GM12878 (cell line): ENCODE measurements at regions not wholly inside any gene's neighbourhood (a gene's known extent, or its start where the extent isn't known, plus 50 kb on each side); places are given as distances from the start of the nearest gene placed in this dataset.

ENCODE experiments used
- ATAC-seq: fragments of 200-7000 bp; cut with Tn5 transposase; 3 replicates; pipeline ENCODE4 v1.9.1; 2020; ENCODE audit warnings: mild to moderate bottlenecking, moderate library complexity
- BruUV-seq: library from RNA; stranded (reverse); fragments of 400-500 nt; replicated peaks from 2 replicates; lab custom pipeline; 2021; lab: Mats Ljungman, UMichigan
- CTCF ChIA-PET: fragments of 300-600 bp; sonication (Branson Sonifier 250); formaldehyde crosslinking; extraction: SDS; loops from one replicate; lab custom pipeline; 2021; ENCODE audit warnings: inconsistent platforms; lab: Yijun Ruan, JAX
- POLR2A ChIA-PET: fragments of 350-600 bp; formaldehyde crosslinking; extraction: SDS; loops from one replicate; lab custom pipeline; 2021; ENCODE audit warnings: inconsistent platforms; lab: Charles Lee
- RAD21 ChIA-PET: fragments of 300-600 bp; sonication (Branson Sonifier 250); formaldehyde crosslinking; loops from one replicate; lab custom pipeline; 2023; ENCODE audit warnings: antibody characterized with exemption; ENCODE audit not compliant: unreplicated experiment; lab: Charles Lee
- SMC1A ChIA-PET: fragments of 300-600 bp; sonication (Branson Sonifier 250); formaldehyde crosslinking; loops from one replicate; lab custom pipeline; 2023; ENCODE audit not compliant: unreplicated experiment, uncharacterized antibody; lab: Charles Lee
- DNase-seq: peaks from one replicate; pipeline ENCODE4 v3.0.0-alpha.2; 2011; ENCODE audit warnings: low read depth, low spot score
- FAIRE-seq: peaks from 3 replicates; lab custom pipeline; 2011; peaks lifted over from hg19 to GRCh38; lab: Jason Lieb, UNC
- H2AFZ ChIP-seq: 2 replicates; pipeline ENCODE4 v1.6.0; 2011; ENCODE audit warnings: low read depth, low read length, control low read depth; ENCODE audit not compliant: control insufficient read depth
- H3K27ac ChIP-seq: 2 replicates; pipeline ENCODE4 v1.5.1; 2011; ENCODE audit warnings: control low read depth; ENCODE audit not compliant: control insufficient read depth, insufficient read depth
- H3K27me3 ChIP-seq, 2 experiments: replicated peaks in 1 of 2; 2 replicates each; pipeline versions ENCODE4 v1.6.0 to v1.6.1; 2011; ENCODE audit warnings: low read length in 1 of 2; ENCODE audit not compliant: control insufficient read depth in 2 of 2, insufficient read depth in 2 of 2
- H3K36me3 ChIP-seq, 2 experiments: 2 replicates each; pipeline ENCODE4 v1.5.1; 2011; ENCODE audit warnings: low read length in 1 of 2; ENCODE audit not compliant: control insufficient read depth in 2 of 2, insufficient read depth in 2 of 2
- H3K4me1 ChIP-seq: 2 replicates; pipeline ENCODE4 v1.6.1; 2011; ENCODE audit warnings: mild to moderate bottlenecking, low read length, moderate library complexity, mixed read lengths; ENCODE audit not compliant: control insufficient read depth, insufficient read depth
- H3K4me2 ChIP-seq: 2 replicates; pipeline ENCODE4 v1.6.0; 2011; ENCODE audit warnings: control low read depth; ENCODE audit not compliant: control insufficient read depth, insufficient read depth
- H3K4me3 ChIP-seq: fragments of 200-600 bp; sonication (generic); 2 replicates; pipeline ENCODE4 v1.5.1; 2016
- H3K79me2 ChIP-seq: 2 replicates; pipeline ENCODE4 v1.6.0; 2011; ENCODE audit warnings: low read length; ENCODE audit not compliant: control insufficient read depth, insufficient read depth
- H3K9ac ChIP-seq: 2 replicates; pipeline ENCODE4 v1.8.0; 2011; ENCODE audit warnings: low read length, control low read depth, mixed read lengths; ENCODE audit not compliant: control insufficient read depth, insufficient read depth
- H3K9me3 ChIP-seq: replicated peaks from 3 replicates; pipeline ENCODE4 v1.5.1; 2011; ENCODE audit warnings: mild to moderate bottlenecking, low read length; ENCODE audit not compliant: control insufficient read depth, insufficient read depth
- H4K20me1 ChIP-seq: 2 replicates; pipeline ENCODE4 v1.6.0; 2011; ENCODE audit not compliant: control insufficient read depth, insufficient read depth
- CREM ChIP-seq: IDR thresholded peaks from 2 replicates; pipeline ENCODE4 v1.6.1; 2014; ENCODE audit warnings: antibody characterized with exemption, low read depth
- FOXM1 ChIP-seq: IDR thresholded peaks from 2 replicates; pipeline ENCODE4 v1.6.1; 2012; ENCODE audit warnings: low read depth, mild to moderate bottlenecking, inconsistent platforms, low read length, moderate library complexity
- KLF5 ChIP-seq: fragments of 450-650 bp; IDR thresholded peaks from 2 replicates; pipeline ENCODE4 v1.6.1; 2014; ENCODE audit warnings: mild to moderate bottlenecking; ENCODE audit not compliant: partially characterized antibody
- SUZ12 ChIP-seq: fragments of 200-600 bp; sonication (generic); IDR thresholded peaks from one replicate; pipeline ENCODE4 v1.6.1; 2018; ENCODE audit warnings: antibody characterized with exemption, mild to moderate bottlenecking; ENCODE audit not compliant: unreplicated experiment
- WGBS: methylation state at CpG from one replicate; pipeline ENCODE4 v1.1.6; 2016; ENCODE audit warnings: low lambda C conversion rate; ENCODE audit not compliant: insufficient replicate concordance, insufficient coverage; ENCODE audit errors: missing lambda C conversion rate; 5-methylcytosine and 5-hydroxymethylcytosine counted together
- in situ Hi-C: fragments of 300-500 bp; cut with MboI; formaldehyde crosslinking; loops from 9 replicates; pipeline ENCODE4 v1.14.3; 2018; ENCODE audit warnings: mixed read lengths
- intact Hi-C: fragments of 100-400 bp; cut with micrococcal nuclease; formaldehyde crosslinking; loops from one replicate; pipeline ENCODE4 v1.14.2; 2022; ENCODE audit not compliant: unreplicated experiment
- TF ChIP-seq, protein P1 (sequence below): IDR thresholded peaks from 2 replicates; pipeline ENCODE4 v1.6.1; 2011; ENCODE audit warnings: borderline replicate concordance, low read depth, mild to moderate bottlenecking, moderate library complexity, low read length; ENCODE audit not compliant: insufficient read depth, poor library complexity, severe bottlenecking
- TF ChIP-seq, protein P2 (sequence below): fragments of 450-650 bp; IDR thresholded peaks from 2 replicates; pipeline ENCODE4 v1.6.1; 2017; ENCODE audit warnings: mild to moderate bottlenecking, low read depth, inconsistent platforms; ENCODE audit not compliant: poor library complexity, severe bottlenecking
- TF ChIP-seq, protein P3 (sequence below): fragments of 450-650 bp; IDR thresholded peaks from 2 replicates; pipeline ENCODE4 v1.6.1; 2018; ENCODE audit warnings: mild to moderate bottlenecking, low read depth, moderate library complexity; ENCODE audit not compliant: partially characterized antibody

DNA sequence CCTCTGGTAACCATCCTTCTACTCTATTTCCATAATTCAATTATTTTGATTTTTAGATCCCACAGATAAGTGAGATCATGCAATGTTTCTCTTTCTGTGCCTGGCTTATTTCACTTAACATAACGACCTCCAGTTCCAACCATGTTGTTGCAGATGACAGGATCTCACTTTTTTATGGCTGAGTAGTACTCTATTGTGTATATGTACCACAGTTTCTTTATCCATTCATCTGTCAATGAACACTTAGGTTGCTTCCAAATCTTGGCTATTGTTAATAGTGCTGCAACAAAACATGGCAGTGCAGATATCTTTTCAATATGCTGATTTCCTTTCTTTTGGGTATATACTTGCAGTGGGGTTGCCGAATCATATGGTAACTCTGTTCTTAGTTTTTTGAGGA lies 286.4 kb upstream of the C11orf87 start:
- Histone ChIP-seq H3K27me3 (no peaks in the 10 kb centered on the region), H3K4me2 (no peak overlapping the region), H4K20me1 (no peaks in the 10 kb centered on the region), H2AFZ (no peak overlapping the region), H3K4me3 (no peak overlapping the region), H3K27ac (no peak overlapping the region), H3K79me2 (no peaks in the 10 kb centered on the region), H3K9me3 (no peaks in the 10 kb centered on the region), H3K4me1 (no peaks in the 10 kb centered on the region), H3K9ac (no peak overlapping the region), H3K36me3 (no peaks in the 10 kb centered on the region)
- FAIRE-seq = no peak
- in situ Hi-C loops (no loop called here), intact Hi-C loops (no loop called here)
- TF ChIP-seq CREM (no peak), FOXM1 (no peak), KLF5 (no peak)
- TF ChIP-seq, protein P1, sequence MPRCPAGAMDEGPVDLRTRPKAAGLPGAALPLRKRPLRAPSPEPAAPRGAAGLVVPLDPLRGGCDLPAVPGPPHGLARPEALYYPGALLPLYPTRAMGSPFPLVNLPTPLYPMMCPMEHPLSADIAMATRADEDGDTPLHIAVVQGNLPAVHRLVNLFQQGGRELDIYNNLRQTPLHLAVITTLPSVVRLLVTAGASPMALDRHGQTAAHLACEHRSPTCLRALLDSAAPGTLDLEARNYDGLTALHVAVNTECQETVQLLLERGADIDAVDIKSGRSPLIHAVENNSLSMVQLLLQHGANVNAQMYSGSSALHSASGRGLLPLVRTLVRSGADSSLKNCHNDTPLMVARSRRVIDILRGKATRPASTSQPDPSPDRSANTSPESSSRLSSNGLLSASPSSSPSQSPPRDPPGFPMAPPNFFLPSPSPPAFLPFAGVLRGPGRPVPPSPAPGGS = no peak
- RAD21 ChIA-PET = no interaction called here
- no peak for DNase-seq
- SMC1A ChIA-PET = no interaction called here
- POLR2A ChIA-PET = no interaction called here
- WGBS = 42% methylated on average over 2 of the region's 2 CpGs
- no peak for ATAC-seq
- BruUV-seq = no TSS peak
- CTCF ChIA-PET = no interaction called here

DNA sequence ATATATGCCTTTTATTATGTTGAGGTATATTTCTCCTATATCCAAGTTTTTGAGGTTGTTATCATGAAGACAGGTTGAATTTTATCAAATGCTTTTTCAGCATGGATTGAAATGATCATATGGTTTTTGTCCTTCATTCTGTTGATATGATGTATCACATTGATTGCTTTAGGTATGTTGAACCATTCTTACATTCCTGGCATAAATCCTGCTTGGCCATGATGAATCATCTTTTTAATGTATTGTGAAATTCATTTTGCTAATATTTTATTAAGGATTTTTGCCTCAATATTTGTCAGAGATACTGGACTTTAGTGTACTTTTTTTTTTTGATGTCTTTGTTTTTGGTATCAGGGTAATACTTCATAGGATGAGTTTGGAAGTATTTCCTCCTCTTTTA lies 283.8 kb upstream of the C11orf87 start:
- Histone ChIP-seq H3K79me2 (no peaks in the 10 kb centered on the region), H3K4me1 (no peaks in the 10 kb centered on the region), H3K9me3 (no peaks in the 10 kb centered on the region), H3K27ac (no peak overlapping the region), H2AFZ (no peak overlapping the region), H3K36me3 (no peaks in the 10 kb centered on the region), H4K20me1 (no peaks in the 10 kb centered on the region), H3K27me3 (no peaks in the 10 kb centered on the region), H3K4me3 (no peak overlapping the region), H3K9ac (no peak overlapping the region), H3K4me2 (no peak overlapping the region)
- ChIA-PET RAD21 (no interaction called here), POLR2A (no interaction called here), SMC1A (no interaction called here), CTCF (no interaction called here)
- FAIRE-seq (no peak), ATAC-seq (no peak), DNase-seq (no peak)
- BruUV-seq = no TSS peak
- in situ Hi-C loops = no loop called here
- intact Hi-C loops = no loop called here
- TF ChIP-seq, protein P2, sequence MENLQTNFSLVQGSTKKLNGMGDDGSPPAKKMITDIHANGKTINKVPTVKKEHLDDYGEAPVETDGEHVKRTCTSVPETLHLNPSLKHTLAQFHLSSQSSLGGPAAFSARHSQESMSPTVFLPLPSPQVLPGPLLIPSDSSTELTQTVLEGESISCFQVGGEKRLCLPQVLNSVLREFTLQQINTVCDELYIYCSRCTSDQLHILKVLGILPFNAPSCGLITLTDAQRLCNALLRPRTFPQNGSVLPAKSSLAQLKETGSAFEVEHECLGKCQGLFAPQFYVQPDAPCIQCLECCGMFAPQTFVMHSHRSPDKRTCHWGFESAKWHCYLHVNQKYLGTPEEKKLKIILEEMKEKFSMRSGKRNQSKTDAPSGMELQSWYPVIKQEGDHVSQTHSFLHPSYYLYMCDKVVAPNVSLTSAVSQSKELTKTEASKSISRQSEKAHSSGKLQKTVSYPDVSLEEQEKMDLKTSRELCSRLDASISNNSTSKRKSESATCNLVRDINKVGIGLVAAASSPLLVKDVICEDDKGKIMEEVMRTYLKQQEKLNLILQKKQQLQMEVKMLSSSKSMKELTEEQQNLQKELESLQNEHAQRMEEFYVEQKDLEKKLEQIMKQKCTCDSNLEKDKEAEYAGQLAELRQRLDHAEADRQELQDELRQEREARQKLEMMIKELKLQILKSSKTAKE = no peak
- no peak for TF ChIP-seq SUZ12
- TF ChIP-seq, protein P3, sequence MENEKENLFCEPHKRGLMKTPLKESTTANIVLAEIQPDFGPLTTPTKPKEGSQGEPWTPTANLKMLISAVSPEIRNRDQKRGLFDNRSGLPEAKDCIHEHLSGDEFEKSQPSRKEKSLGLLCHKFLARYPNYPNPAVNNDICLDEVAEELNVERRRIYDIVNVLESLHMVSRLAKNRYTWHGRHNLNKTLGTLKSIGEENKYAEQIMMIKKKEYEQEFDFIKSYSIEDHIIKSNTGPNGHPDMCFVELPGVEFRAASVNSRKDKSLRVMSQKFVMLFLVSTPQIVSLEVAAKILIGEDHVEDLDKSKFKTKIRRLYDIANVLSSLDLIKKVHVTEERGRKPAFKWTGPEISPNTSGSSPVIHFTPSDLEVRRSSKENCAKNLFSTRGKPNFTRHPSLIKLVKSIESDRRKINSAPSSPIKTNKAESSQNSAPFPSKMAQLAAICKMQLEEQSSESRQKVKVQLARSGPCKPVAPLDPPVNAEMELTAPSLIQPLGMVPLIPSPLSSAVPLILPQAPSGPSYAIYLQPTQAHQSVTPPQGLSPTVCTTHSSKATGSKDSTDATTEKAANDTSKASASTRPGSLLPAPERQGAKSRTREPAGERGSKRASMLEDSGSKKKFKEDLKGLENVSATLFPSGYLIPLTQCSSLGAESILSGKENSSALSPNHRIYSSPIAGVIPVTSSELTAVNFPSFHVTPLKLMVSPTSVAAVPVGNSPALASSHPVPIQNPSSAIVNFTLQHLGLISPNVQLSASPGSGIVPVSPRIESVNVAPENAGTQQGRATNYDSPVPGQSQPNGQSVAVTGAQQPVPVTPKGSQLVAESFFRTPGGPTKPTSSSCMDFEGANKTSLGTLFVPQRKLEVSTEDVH = no peak
